HCT116 (cell line): ENCODE measurements at regions not wholly inside any gene's neighbourhood (a gene's known extent, or its start where the extent isn't known, plus 50 kb on each side); places are given as distances from the start of the nearest gene placed in this dataset.

Source experiments
- EZH2 ChIP-seq: fragments of 200-600 bp; sonication (generic); IDR thresholded peaks from 2 replicates; pipeline ENCODE4 v1.6.1; 2017; ENCODE audit warnings: antibody characterized with exemption, mixed run types
- POLR2A ChIP-seq: IDR thresholded peaks from 2 replicates; pipeline ENCODE4 v1.7.0; 2011; ENCODE audit warnings: borderline replicate concordance; ENCODE audit not compliant: insufficient read depth, insufficient read length; ENCODE audit errors: extremely low read depth
- RAD21 ChIP-seq: IDR thresholded peaks from 2 replicates; pipeline ENCODE4 v1.6.1; 2012; ENCODE audit warnings: low read depth, mild to moderate bottlenecking
- TF ChIP-seq, protein P1 (sequence below), 3 experiments: fragments of 200-600 bp in 1 of 3; sonication (generic) in 1 of 3; IDR thresholded peaks in 2 of 3; conservative IDR thresholded peaks in 1 of 3; 2 replicates each; pipeline ENCODE4 v1.5.1; 2012 to 2017; ENCODE audit warnings: low read depth in 2 of 3, low read length in 2 of 3, antibody characterized with exemption in 1 of 3, borderline replicate concordance in 1 of 3, control low read depth in 1 of 3, mild to moderate bottlenecking in 1 of 3, mixed read lengths in 1 of 3, mixed run types in 1 of 3, moderate library complexity in 1 of 3; ENCODE audit not compliant: insufficient read depth in 1 of 3
- TF ChIP-seq, protein P2 (sequence below): IDR thresholded peaks from 2 replicates; pipeline ENCODE4 v1.6.1; 2012

DNA sequence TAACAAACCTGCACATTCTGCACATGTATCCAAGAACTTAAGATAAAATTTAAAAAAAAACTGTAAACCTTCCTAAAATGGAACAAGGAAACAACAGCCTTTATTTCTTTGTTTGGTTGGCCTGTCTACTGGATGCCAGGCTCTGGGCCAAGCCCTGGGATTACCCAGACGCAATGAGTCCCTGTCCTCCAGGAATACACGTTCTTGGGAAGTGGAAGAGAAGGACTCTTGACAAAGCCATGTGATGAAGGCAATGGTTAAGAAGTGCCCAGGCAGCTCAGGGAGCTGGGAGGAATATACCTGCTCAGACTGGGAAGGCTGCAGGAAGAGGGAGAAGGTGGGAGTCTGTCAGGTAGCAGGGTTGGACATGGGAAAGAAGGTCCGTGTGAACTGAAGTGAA lies 115.4 kb downstream of the AXIN2 start:
- TF ChIP-seq, protein P1, sequence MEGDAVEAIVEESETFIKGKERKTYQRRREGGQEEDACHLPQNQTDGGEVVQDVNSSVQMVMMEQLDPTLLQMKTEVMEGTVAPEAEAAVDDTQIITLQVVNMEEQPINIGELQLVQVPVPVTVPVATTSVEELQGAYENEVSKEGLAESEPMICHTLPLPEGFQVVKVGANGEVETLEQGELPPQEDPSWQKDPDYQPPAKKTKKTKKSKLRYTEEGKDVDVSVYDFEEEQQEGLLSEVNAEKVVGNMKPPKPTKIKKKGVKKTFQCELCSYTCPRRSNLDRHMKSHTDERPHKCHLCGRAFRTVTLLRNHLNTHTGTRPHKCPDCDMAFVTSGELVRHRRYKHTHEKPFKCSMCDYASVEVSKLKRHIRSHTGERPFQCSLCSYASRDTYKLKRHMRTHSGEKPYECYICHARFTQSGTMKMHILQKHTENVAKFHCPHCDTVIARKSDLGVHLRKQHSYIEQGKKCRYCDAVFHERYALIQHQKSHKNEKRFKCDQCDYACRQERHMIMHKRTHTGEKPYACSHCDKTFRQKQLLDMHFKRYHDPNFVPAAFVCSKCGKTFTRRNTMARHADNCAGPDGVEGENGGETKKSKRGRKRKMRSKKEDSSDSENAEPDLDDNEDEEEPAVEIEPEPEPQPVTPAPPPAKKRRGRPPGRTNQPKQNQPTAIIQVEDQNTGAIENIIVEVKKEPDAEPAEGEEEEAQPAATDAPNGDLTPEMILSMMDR (IDR thresholded peaks at IDR 0.05 in 2 of 3, conservative IDR thresholded peaks at IDR 0.05 in 1 of 3; ENCODE audit: borderline replicate concordance in 1 of 3, insufficient read depth in 1 of 3, low read depth in 2 of 3, low read length in 2 of 3): no peak
- TF ChIP-seq POLR2A: no peak
- TF ChIP-seq, protein P2, sequence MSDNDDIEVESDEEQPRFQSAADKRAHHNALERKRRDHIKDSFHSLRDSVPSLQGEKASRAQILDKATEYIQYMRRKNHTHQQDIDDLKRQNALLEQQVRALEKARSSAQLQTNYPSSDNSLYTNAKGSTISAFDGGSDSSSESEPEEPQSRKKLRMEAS: no peak
- no peak for TF ChIP-seq RAD21
- TF ChIP-seq EZH2: no peak
